A549 (cell line): ENCODE measurements at regions not wholly inside any gene's neighbourhood (a gene's known extent, or its start where the extent isn't known, plus 50 kb on each side); places are given as distances from the start of the nearest gene placed in this dataset.

Experiments
- CBX8 ChIP-seq: fragments of 200-600 bp; sonication (generic); IDR thresholded peaks from 2 replicates; pipeline ENCODE4 v1.6.1; 2016
- HEYL ChIP-seq: fragments of 250-450 bp; sonication (Bioruptor Pico); IDR thresholded peaks from 2 replicates; pipeline ENCODE4 v1.8.0; 2021; ENCODE audit warnings: mild to moderate bottlenecking, moderate library complexity
- JUN ChIP-seq, 2 experiments: fragments of >200 bp; sonication (Bioruptor Twin); formaldehyde crosslinking; IDR thresholded peaks; 2 replicates in 1 of 2; 3 replicates in 1 of 2; pipeline ENCODE4 v1.6.1; 2016 to 2017
- JUNB ChIP-seq: fragments of >200 bp; sonication (Bioruptor Twin); formaldehyde crosslinking; IDR thresholded peaks from 2 replicates; pipeline ENCODE4 v1.6.1; 2016
- NPAS2 ChIP-seq: fragments of 250-450 bp; sonication (Bioruptor Pico); IDR thresholded peaks from 2 replicates; pipeline ENCODE4 v1.8.0; 2022; ENCODE audit warnings: mild to moderate bottlenecking, moderate library complexity, borderline replicate concordance
- PHF8 ChIP-seq: fragments of 200-600 bp; sonication (generic); IDR thresholded peaks from 2 replicates; pipeline ENCODE4 v1.6.1; 2016; ENCODE audit warnings: low read depth, mild to moderate bottlenecking, antibody characterized with exemption, moderate library complexity, borderline replicate concordance
- POLR2A ChIP-seq: IDR thresholded peaks from 2 replicates; pipeline ENCODE4 v1.6.1; 2012; ENCODE audit warnings: mild to moderate bottlenecking, low read length
- RAD21 ChIP-seq, 2 experiments: fragments of >200 bp in 1 of 2; sonication (Bioruptor Twin) in 1 of 2; formaldehyde crosslinking in 1 of 2; IDR thresholded peaks in 1 of 2; conservative IDR thresholded peaks in 1 of 2; 2 replicates in 1 of 2; 3 replicates in 1 of 2; pipeline ENCODE4 v1.6.1; 2012 to 2018; ENCODE audit warnings: inconsistent platforms in 1 of 2
- RFX5 ChIP-seq: fragments of 450-650 bp; IDR thresholded peaks from 2 replicates; pipeline ENCODE4 v1.7.1; 2014; ENCODE audit warnings: antibody characterized with exemption, mild to moderate bottlenecking, moderate library complexity
- ZFP36 ChIP-seq: fragments of 450-650 bp; IDR thresholded peaks from 2 replicates; pipeline ENCODE4 v1.6.1; 2014; ENCODE audit warnings: borderline replicate concordance; ENCODE audit not compliant: partially characterized antibody
- TF ChIP-seq, protein P1 (sequence below): fragments of >200 bp; sonication (Bioruptor Twin); formaldehyde crosslinking; IDR thresholded peaks from 3 replicates; pipeline ENCODE4 v1.5.1; 2016
- TF ChIP-seq, protein P2 (sequence below): fragments of 450-650 bp; IDR thresholded peaks from 2 replicates; pipeline ENCODE4 v1.6.1; 2014; ENCODE audit warnings: antibody characterized with exemption
- TF ChIP-seq, protein P3 (sequence below): fragments of 200-600 bp; sonication (generic); IDR thresholded peaks from 2 replicates; pipeline ENCODE4 v1.6.1; 2016; ENCODE audit warnings: antibody characterized with exemption, mild to moderate bottlenecking, moderate library complexity

DNA sequence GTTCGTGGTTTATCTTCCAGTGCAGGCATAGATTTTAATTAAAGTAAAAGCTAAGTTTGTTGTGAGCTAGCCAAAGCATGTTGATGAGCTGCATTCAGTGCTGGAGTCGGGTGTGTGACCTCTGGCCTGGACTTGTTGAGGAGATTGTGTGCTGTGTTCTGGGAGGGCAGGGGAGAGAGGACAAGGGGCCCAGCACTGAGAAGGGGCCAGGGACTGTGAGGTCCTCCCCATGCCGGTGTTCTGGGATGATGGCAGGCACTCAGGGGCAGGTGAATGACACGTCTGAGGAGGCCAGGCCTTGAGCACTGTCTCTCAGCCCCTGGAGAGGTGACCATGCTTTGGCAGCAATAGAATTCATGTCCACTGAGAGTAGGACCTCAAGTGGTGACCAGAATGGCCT, 97.9 kb downstream of the FOXF2 start:
- TF ChIP-seq, protein P1, sequence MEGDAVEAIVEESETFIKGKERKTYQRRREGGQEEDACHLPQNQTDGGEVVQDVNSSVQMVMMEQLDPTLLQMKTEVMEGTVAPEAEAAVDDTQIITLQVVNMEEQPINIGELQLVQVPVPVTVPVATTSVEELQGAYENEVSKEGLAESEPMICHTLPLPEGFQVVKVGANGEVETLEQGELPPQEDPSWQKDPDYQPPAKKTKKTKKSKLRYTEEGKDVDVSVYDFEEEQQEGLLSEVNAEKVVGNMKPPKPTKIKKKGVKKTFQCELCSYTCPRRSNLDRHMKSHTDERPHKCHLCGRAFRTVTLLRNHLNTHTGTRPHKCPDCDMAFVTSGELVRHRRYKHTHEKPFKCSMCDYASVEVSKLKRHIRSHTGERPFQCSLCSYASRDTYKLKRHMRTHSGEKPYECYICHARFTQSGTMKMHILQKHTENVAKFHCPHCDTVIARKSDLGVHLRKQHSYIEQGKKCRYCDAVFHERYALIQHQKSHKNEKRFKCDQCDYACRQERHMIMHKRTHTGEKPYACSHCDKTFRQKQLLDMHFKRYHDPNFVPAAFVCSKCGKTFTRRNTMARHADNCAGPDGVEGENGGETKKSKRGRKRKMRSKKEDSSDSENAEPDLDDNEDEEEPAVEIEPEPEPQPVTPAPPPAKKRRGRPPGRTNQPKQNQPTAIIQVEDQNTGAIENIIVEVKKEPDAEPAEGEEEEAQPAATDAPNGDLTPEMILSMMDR = no peak
- TF ChIP-seq, protein P2, sequence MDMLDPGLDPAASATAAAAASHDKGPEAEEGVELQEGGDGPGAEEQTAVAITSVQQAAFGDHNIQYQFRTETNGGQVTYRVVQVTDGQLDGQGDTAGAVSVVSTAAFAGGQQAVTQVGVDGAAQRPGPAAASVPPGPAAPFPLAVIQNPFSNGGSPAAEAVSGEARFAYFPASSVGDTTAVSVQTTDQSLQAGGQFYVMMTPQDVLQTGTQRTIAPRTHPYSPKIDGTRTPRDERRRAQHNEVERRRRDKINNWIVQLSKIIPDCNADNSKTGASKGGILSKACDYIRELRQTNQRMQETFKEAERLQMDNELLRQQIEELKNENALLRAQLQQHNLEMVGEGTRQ = no peak
- no peak for TF ChIP-seq PHF8
- TF ChIP-seq RAD21 (conservative IDR thresholded peaks at IDR 0.05 in 1 of 2, IDR thresholded peaks at IDR 0.05 in 1 of 2) = no peak
- no peak for TF ChIP-seq RFX5
- TF ChIP-seq ZFP36 = no peak
- no peak for TF ChIP-seq NPAS2
- TF ChIP-seq POLR2A = no peak
- TF ChIP-seq, protein P3, sequence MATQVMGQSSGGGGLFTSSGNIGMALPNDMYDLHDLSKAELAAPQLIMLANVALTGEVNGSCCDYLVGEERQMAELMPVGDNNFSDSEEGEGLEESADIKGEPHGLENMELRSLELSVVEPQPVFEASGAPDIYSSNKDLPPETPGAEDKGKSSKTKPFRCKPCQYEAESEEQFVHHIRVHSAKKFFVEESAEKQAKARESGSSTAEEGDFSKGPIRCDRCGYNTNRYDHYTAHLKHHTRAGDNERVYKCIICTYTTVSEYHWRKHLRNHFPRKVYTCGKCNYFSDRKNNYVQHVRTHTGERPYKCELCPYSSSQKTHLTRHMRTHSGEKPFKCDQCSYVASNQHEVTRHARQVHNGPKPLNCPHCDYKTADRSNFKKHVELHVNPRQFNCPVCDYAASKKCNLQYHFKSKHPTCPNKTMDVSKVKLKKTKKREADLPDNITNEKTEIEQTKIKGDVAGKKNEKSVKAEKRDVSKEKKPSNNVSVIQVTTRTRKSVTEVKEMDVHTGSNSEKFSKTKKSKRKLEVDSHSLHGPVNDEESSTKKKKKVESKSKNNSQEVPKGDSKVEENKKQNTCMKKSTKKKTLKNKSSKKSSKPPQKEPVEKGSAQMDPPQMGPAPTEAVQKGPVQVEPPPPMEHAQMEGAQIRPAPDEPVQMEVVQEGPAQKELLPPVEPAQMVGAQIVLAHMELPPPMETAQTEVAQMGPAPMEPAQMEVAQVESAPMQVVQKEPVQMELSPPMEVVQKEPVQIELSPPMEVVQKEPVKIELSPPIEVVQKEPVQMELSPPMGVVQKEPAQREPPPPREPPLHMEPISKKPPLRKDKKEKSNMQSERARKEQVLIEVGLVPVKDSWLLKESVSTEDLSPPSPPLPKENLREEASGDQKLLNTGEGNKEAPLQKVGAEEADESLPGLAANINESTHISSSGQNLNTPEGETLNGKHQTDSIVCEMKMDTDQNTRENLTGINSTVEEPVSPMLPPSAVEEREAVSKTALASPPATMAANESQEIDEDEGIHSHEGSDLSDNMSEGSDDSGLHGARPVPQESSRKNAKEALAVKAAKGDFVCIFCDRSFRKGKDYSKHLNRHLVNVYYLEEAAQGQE = no peak
- no peak for TF ChIP-seq HEYL (CRISPR knock-in tag)
- no peak for TF ChIP-seq CBX8
- no peak for TF ChIP-seq JUNB
- TF ChIP-seq JUN (IDR thresholded peaks at IDR 0.05) = no peak
